Thyroid gland (tissue), 4 donors: ENCODE measurements at regions not wholly inside any gene's neighbourhood (a gene's known extent, or its start where the extent isn't known, plus 50 kb on each side); places are given as distances from the start of the nearest gene placed in this dataset.

Source experiments
- CTCF ChIP-seq, 6 experiments: fragments of 200-600 bp in 3 of 6; fragments of 450-650 bp in 3 of 6; sonication (generic) in 3 of 6; IDR thresholded peaks; one replicate each; pipeline ENCODE4 v1.5.1; 2016 to 2019; ENCODE audit warnings: antibody characterized with exemption in 6 of 6, mild to moderate bottlenecking in 2 of 6, inconsistent platforms in 1 of 6, moderate library complexity in 1 of 6
- POLR2A ChIP-seq, 2 donors: fragments of 450-650 bp; IDR thresholded peaks; one replicate each; pipeline ENCODE4 v1.6.1; 2017; ENCODE audit warnings: antibody characterized with exemption in 2 of 2, mild to moderate bottlenecking in 2 of 2, moderate library complexity in 1 of 2

GRCh38 chr1:81431624-81432000 is 369.1 kb upstream of the ADGRL2 start:
- TF ChIP-seq CTCF (IDR thresholded peaks at IDR 0.05) = no peak
- TF ChIP-seq POLR2A (IDR thresholded peaks at IDR 0.05) = no peak
